Epithelial cell of esophagus (primary cell): ENCODE measurements at regions not wholly inside any gene's neighbourhood (a gene's known extent, or its start where the extent isn't known, plus 50 kb on each side); places are given as distances from the start of the nearest gene placed in this dataset.

Experiments
- DNase-seq: peaks from one replicate; pipeline ENCODE4 v3.0.0; 2010; ENCODE audit warnings: low read depth
- H3K4me3 ChIP-seq: 2 replicates; pipeline ENCODE4 v1.5.1; 2011; ENCODE audit warnings: mild to moderate bottlenecking, low read length, control low read depth
- CTCF ChIP-seq: IDR thresholded peaks from 2 replicates; pipeline ENCODE4 v1.5.1; 2011; ENCODE audit warnings: low read depth, mild to moderate bottlenecking, low read length, control low read depth, inconsistent platforms; ENCODE audit not compliant: insufficient read depth; ENCODE audit errors: missing control alignments

DNA sequence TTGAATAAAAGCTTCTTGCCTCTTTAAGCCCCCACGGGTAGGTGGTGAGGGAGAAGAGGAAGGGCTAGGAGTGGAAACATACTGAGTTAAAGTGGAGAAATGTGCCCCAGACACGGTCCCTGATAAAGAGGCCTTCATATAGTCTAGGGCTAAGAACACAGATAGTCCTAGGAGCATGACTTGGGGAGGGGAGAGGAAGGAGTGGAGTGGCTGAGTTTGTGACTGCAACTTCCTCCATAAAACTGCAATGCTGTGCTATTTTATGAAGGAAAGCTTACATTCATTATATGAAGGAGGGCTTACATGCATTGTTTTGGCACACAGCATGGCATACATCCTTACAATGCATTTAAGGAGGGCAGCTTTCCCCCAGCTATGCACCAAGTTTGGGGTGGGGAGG is 1129.4 kb upstream of the LRRTM3 start:
- no peak for DNase-seq
- no peak for TF ChIP-seq CTCF
- no peak overlapping the region for H3K4me3 ChIP-seq

DNA sequence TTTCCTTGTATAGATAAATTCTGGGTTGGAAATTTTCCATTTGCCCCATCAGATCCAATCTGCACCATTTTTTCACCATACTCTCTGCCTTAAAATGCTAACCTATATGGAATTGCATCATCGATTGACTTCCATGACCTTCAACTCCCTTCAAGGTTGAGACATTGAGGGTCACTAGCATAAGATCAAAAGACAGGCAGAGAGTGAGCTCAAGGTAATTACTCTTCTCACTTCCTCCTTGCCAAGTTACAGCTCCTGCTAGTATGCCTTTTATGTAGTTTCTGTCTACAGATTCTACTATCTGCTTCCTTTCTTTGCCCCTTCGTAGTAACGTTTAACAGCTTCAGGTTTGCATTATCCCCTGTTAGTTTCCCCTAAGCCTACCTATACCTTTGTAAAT is 1127.7 kb upstream of the LRRTM3 start:
- H3K4me3 ChIP-seq = no peak overlapping the region
- TF ChIP-seq CTCF = no peak
- DNase-seq = no peak

DNA sequence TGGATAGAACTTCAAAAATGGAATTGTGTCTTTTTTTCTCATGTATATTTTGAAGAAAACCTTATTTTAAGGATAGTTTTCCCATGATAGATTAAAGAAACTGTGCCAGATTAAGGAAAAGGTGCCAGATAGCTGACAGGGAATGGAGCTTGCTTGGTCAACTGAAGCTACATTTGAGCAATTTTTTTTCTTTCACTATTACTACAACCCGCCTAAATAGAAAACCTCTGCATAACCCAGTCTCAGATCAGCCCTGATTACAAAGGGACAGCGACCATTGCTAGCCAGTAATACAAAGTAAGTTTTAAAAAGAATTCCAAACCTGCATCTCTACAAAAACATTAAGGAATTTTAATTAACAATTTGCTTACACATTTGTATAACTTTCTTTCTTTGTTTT is 1123.4 kb upstream of the LRRTM3 start:
- no peak overlapping the region for H3K4me3 ChIP-seq
- TF ChIP-seq CTCF = no peak
- no peak for DNase-seq

GRCh38 chr10:65805511-65805910 is 1120.3 kb upstream of the LRRTM3 start:
- no peak for TF ChIP-seq CTCF
- no peak for DNase-seq
- H3K4me3 ChIP-seq = no peak overlapping the region

- H3K4me3 ChIP-seq = no peak overlapping the region
- DNase-seq = no peak
Observed at GRCh38 chr10:65805993-65806392, 1119.8 kb upstream of the LRRTM3 start.

GRCh38 chr10:65808687-65809333 is 1117.0 kb upstream of the LRRTM3 start:
- TF ChIP-seq CTCF = no peak
- no peak for DNase-seq
- no peak overlapping the region for H3K4me3 ChIP-seq

More at GRCh38 chr10:65805993-65806392, 1119.8 kb upstream of the LRRTM3 start:
- no peak for TF ChIP-seq CTCF

DNA sequence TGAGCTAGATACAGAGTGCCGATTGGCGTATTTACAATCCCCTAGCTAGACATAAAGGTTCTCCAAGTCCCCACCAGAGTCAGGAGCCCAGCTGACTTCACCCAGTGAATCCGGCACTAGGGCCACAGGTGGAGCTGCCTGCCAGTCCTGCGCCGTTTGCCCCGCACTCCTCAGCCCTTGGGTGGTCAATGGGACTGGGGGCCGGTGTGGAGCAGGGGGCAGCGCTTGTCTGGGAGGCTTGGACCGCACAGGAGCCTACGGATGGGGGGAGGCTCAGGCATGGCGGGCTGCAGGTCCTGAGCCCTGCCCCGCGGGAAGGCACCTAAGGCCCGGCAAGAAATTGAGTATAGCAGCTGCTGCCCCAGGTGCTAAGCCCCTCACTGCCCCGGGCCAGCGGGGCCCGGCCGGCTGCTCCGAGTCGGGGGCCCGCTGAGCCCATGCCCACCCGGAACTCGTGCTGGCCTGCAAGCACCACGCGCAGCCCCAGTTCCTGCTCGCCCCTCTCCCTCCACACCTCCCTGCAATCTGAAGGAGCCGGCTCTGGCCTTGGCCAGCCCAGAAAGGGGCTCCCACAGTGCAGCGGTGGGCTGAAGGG is 1113.8 kb upstream of the LRRTM3 start:
- H3K4me3 ChIP-seq = no peak overlapping the region
- no peak for TF ChIP-seq CTCF
- no peak for DNase-seq
